Duodenal mucosa (tissue), 2 donors: ENCODE measurements at regions not wholly inside any gene's neighbourhood (a gene's known extent, or its start where the extent isn't known, plus 50 kb on each side); places are given as distances from the start of the nearest gene placed in this dataset.

ENCODE experiments used
- H3K27ac ChIP-seq: one replicate; pipeline ENCODE4 v1.7.0; 2013; ENCODE audit warnings: low read depth, low read length
- H3K27me3 ChIP-seq, 2 donors: one replicate each; pipeline ENCODE4 v1.7.0; 2013; ENCODE audit warnings: low read length in 2 of 2, control low read depth in 1 of 2; ENCODE audit not compliant: insufficient read depth in 2 of 2, control insufficient read depth in 1 of 2
- H3K36me3 ChIP-seq, 2 donors: one replicate each; pipeline ENCODE4 v1.7.0; 2013; ENCODE audit warnings: low read length in 2 of 2, control low read depth in 1 of 2; ENCODE audit not compliant: insufficient read depth in 2 of 2, control insufficient read depth in 1 of 2
- H3K4me1 ChIP-seq, 2 donors: one replicate each; pipeline ENCODE4 v1.7.0; 2013; ENCODE audit warnings: low read length in 2 of 2, control low read depth in 1 of 2; ENCODE audit not compliant: insufficient read depth in 2 of 2, control insufficient read depth in 1 of 2
- H3K4me3 ChIP-seq, 2 donors: one replicate each; pipeline ENCODE4 v1.7.0; 2013; ENCODE audit warnings: low read length in 2 of 2, low read depth in 1 of 2
- H3K9ac ChIP-seq, 2 donors: one replicate each; pipeline ENCODE4 v1.7.0; 2013; ENCODE audit warnings: low read length in 2 of 2, low read depth in 1 of 2
- H3K9me3 ChIP-seq, 2 donors: one replicate each; pipeline ENCODE4 v1.7.0; 2013; ENCODE audit warnings: low read length in 2 of 2, control low read depth in 1 of 2; ENCODE audit not compliant: control insufficient read depth in 1 of 2

GRCh38 chr2:217621391-217621801 is 381.4 kb downstream of the TNS1 start:
- no peak overlapping the region for H3K27ac ChIP-seq

DNA sequence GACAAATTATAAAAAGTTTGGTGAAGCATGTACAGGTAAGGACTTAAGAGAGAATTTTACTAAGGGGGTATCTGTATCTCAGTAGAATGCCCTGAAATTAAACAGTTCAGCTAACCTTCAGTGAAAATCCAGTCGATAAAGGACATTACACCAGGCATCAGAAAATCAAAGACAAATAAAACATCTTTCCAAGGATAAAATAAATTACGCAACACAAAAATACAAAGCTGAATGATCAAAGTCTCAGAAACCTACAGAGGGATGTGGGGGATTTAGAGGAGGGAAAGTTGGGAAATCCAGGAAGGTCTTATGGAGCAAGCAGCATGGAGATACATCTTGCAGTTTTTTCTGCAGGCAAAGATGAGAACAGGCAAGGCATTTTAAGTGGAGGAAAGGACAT is 384.1 kb downstream of the TNS1 start:
- Histone ChIP-seq H3K9me3 (no peaks in the 10 kb centered on the region), H3K27ac (no peak overlapping the region), H3K36me3 (no peaks in the 10 kb centered on the region), H3K9ac (no peak overlapping the region), H3K27me3 (peaks cover 0 to 3% of the 10 kb centered on the region in 2 donors), H3K4me3 (no peak overlapping the region), H3K4me1 (peaks cover 4% of the 10 kb centered on the region in 2 donors)

More at GRCh38 chr2:217621391-217621801, 381.4 kb downstream of the TNS1 start:
- H3K27me3 ChIP-seq: peaks cover 0 to 3% of the 10 kb centered on the region in 2 donors
- no peak overlapping the region for H3K9ac ChIP-seq
- no peak overlapping the region for H3K4me3 ChIP-seq
- H3K4me1 ChIP-seq: peaks cover 4% of the 10 kb centered on the region in 2 donors
- no peaks in the 10 kb centered on the region for H3K36me3 ChIP-seq
- no peaks in the 10 kb centered on the region for H3K9me3 ChIP-seq

GRCh38 chr2:217617616-217618022 is 385.2 kb downstream of the TNS1 start:
- Histone ChIP-seq H3K9ac (no peak overlapping the region), H3K9me3 (no peaks in the 10 kb centered on the region), H3K36me3 (no peaks in the 10 kb centered on the region), H3K4me1 (peaks cover 4% of the 10 kb centered on the region in 2 donors), H3K27me3 (peaks cover 0 to 3% of the 10 kb centered on the region in 2 donors), H3K27ac (no peak overlapping the region), H3K4me3 (no peak overlapping the region)

GRCh38 chr2:217616936-217617335 is 385.9 kb downstream of the TNS1 start:
- Histone ChIP-seq H3K27me3 (peaks cover 0 to 3% of the 10 kb centered on the region in 2 donors), H3K4me1 (peaks cover 2% of the 10 kb centered on the region in 2 donors), H3K27ac (no peak overlapping the region), H3K4me3 (no peak overlapping the region), H3K9me3 (no peaks in the 10 kb centered on the region), H3K9ac (no peak overlapping the region), H3K36me3 (no peaks in the 10 kb centered on the region)

DNA sequence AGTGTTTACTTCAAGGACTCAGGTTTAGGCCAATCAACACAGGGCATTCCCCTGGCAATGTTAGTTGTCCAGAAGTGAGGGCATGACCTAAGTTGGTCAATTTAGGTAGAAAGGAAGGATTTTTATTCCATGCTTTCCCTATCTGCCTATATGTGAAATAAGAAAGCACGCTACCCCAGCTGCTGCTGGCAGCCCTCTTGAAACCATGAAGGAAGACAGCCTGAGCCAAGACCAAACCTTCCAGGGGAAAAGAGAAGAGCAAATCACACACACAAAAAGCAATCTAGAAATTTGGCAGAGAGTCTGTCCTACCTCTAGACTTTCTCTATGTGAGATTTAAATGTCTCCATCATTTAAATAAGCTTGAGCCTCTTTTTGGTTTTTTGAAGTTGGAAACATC is 387.6 kb downstream of the TNS1 start:
- Histone ChIP-seq H3K4me1 (no peaks in the 10 kb centered on the region), H3K27me3 (peaks cover 0 to 3% of the 10 kb centered on the region in 2 donors), H3K9me3 (no peaks in the 10 kb centered on the region), H3K4me3 (no peak overlapping the region), H3K27ac (no peak overlapping the region), H3K9ac (no peak overlapping the region), H3K36me3 (no peaks in the 10 kb centered on the region)

DNA sequence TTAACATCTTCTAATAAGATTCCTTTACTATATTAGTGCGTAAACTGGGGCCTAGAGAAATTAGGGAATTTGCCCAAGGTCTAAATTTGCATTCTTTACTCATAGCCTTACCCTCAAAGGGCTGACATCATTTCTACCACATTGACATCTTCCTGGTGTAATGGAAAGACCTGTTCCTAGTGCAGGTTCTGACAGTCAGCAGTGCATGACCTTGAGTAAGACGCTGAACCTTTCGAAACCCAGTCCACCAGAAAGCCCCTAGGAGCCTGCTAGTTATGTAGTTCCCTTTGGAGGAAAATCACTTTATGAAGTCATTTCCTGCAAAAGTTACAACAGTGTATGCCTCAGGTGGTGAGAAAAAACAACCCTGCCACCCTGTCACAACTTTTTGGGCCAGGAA is 388.3 kb downstream of the TNS1 start:
- Histone ChIP-seq H3K36me3 (no peaks in the 10 kb centered on the region), H3K9me3 (no peaks in the 10 kb centered on the region), H3K4me3 (no peak overlapping the region), H3K9ac (no peak overlapping the region), H3K27me3 (peaks cover 0 to 3% of the 10 kb centered on the region in 2 donors), H3K4me1 (no peaks in the 10 kb centered on the region), H3K27ac (no peak overlapping the region)

DNA sequence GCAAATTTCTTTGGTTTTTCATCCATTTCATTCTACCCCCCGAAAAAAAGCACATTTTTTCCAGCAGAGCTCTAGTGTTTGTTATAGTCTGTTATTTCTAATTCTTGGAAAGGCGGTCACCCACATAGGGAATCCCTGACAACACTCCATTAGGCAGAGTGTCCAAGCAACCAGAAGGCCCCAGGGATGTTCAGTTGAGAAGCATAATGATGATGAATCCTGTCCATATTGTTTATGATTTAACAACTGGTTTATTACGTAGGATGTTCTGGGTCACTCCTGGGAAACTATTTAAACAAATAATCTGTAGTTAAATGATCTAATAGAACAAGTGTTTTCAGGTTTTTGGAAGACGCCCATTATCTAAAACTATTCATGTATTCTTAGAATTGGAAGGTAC is 388.7 kb downstream of the TNS1 start:
- Histone ChIP-seq H3K4me3 (no peak overlapping the region), H3K27me3 (no peaks in the 10 kb centered on the region), H3K9ac (no peak overlapping the region), H3K9me3 (no peaks in the 10 kb centered on the region), H3K27ac (no peak overlapping the region), H3K4me1 (no peaks in the 10 kb centered on the region), H3K36me3 (no peaks in the 10 kb centered on the region)

GRCh38 chr2:217612920-217613319 is 389.9 kb downstream of the TNS1 start:
- Histone ChIP-seq H3K27me3 (no peaks in the 10 kb centered on the region), H3K27ac (no peak overlapping the region), H3K4me1 (no peaks in the 10 kb centered on the region), H3K9ac (no peak overlapping the region), H3K4me3 (no peak overlapping the region), H3K36me3 (no peaks in the 10 kb centered on the region), H3K9me3 (no peaks in the 10 kb centered on the region)

- no peak overlapping the region for H3K4me3 ChIP-seq
- no peak overlapping the region for H3K9ac ChIP-seq
These were observed 390.6 kb downstream of the TNS1 start for GRCh38 chr2:217612211-217612610.

GRCh38 chr2:217611626-217612127 is 391.1 kb downstream of the TNS1 start:
- Histone ChIP-seq H3K27ac (no peak overlapping the region), H3K4me3 (no peak overlapping the region), H3K9me3 (no peaks in the 10 kb centered on the region), H3K4me1 (no peaks in the 10 kb centered on the region), H3K36me3 (no peaks in the 10 kb centered on the region), H3K9ac (no peak overlapping the region), H3K27me3 (no peaks in the 10 kb centered on the region)

More at GRCh38 chr2:217612211-217612610, 390.6 kb downstream of the TNS1 start:
- H3K27ac ChIP-seq: no peak overlapping the region
- no peaks in the 10 kb centered on the region for H3K4me1 ChIP-seq
- H3K9me3 ChIP-seq: no peaks in the 10 kb centered on the region
- H3K36me3 ChIP-seq: no peaks in the 10 kb centered on the region
- no peaks in the 10 kb centered on the region for H3K27me3 ChIP-seq

DNA sequence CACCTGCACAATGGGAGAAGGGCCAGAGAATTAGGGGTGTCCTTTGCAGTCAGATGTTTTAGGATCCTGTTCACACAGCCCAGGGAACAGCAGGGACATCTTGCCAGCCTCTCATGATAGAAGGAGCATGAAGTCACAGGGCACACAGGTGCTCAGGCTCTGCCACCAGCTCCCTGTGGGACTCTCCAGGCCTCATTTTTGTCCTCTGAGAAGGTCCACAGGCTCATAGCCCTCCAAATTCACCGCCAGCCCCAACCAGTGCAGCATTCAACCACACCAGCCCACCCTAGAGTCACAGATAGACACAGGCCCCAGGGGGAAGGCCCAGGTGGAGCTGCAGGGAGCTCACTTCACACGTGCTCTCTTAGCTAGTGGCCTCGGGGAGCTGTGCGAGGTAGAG is 391.7 kb downstream of the TNS1 start:
- Histone ChIP-seq H3K4me1 (no peaks in the 10 kb centered on the region), H3K9me3 (no peaks in the 10 kb centered on the region), H3K27me3 (no peaks in the 10 kb centered on the region), H3K36me3 (no peaks in the 10 kb centered on the region), H3K4me3 (no peak overlapping the region), H3K9ac (no peak overlapping the region), H3K27ac (no peak overlapping the region)
